ENCODE measurements at regions not wholly inside any gene's neighbourhood (a gene's known extent, or its start where the extent isn't known, plus 50 kb on each side); places are given as distances from the start of the nearest gene placed in this dataset.

GRCh38 chr3:188940573-188940932 is 231.2 kb upstream of the TPRG1 start:
- TF ChIP-seq POLR2A (IDR thresholded peaks at IDR 0.05) (no peak), POLR2AphosphoS5 (IDR thresholded peaks at IDR 0.05) (no peak)
- TF ChIP-seq, protein P1, sequence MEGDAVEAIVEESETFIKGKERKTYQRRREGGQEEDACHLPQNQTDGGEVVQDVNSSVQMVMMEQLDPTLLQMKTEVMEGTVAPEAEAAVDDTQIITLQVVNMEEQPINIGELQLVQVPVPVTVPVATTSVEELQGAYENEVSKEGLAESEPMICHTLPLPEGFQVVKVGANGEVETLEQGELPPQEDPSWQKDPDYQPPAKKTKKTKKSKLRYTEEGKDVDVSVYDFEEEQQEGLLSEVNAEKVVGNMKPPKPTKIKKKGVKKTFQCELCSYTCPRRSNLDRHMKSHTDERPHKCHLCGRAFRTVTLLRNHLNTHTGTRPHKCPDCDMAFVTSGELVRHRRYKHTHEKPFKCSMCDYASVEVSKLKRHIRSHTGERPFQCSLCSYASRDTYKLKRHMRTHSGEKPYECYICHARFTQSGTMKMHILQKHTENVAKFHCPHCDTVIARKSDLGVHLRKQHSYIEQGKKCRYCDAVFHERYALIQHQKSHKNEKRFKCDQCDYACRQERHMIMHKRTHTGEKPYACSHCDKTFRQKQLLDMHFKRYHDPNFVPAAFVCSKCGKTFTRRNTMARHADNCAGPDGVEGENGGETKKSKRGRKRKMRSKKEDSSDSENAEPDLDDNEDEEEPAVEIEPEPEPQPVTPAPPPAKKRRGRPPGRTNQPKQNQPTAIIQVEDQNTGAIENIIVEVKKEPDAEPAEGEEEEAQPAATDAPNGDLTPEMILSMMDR (IDR thresholded peaks at IDR 0.05) = no peak
